Skin of body (tissue), 1 donor: ENCODE measurements at regions not wholly inside any gene's neighbourhood (a gene's known extent, or its start where the extent isn't known, plus 50 kb on each side); places are given as distances from the start of the nearest gene placed in this dataset.
"Not testable (repeated sequence)": the region's sequence is repeated elsewhere in the genome, so short reads cannot be mapped to it uniquely, and the experiment has no call there.

Experiments used
- DNase-seq: peaks from one replicate; lab custom pipeline; 2025; lab: John Stamatoyannopoulos, UW

DNA sequence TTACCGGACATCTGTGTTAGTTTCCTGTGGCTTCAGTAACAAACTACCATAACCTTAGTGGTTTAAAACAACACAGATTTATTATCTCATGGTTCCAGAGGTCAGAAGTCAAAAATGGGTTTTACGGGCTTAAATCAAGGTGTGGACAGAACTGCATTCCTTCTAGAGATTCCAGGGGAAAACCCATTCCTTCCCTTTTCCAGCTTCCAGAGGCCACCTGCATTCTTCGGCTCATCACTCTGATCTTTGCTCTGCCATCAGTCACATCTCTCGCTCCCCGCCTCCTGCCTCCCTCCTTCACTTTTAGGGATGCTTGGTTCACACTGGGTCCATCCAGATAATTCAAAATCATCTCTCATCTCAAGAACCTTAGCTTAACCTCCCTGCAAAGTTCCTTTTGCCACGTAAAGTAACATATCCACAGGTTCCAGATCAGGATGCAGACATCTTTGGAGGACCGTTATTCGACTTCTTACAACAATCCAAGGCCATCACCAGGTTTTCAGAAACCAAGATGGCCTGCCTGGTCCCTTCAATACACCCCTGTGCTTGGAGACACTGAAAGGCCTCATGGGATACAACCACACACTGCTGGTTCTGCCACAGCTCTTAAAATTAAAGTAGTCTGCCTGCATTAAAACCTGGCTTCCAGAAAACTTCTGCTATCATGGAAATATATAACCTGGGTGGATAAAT lies 225.9 kb upstream of the MYO3A start:
- DNase-seq = no peak

GRCh38 chr10:25713894-25714240 lies 220.2 kb upstream of the MYO3A start:
- DNase-seq = no peak

GRCh38 chr10:25724241-25724640 lies 209.8 kb upstream of the MYO3A start:
- DNase-seq = no peak

DNA sequence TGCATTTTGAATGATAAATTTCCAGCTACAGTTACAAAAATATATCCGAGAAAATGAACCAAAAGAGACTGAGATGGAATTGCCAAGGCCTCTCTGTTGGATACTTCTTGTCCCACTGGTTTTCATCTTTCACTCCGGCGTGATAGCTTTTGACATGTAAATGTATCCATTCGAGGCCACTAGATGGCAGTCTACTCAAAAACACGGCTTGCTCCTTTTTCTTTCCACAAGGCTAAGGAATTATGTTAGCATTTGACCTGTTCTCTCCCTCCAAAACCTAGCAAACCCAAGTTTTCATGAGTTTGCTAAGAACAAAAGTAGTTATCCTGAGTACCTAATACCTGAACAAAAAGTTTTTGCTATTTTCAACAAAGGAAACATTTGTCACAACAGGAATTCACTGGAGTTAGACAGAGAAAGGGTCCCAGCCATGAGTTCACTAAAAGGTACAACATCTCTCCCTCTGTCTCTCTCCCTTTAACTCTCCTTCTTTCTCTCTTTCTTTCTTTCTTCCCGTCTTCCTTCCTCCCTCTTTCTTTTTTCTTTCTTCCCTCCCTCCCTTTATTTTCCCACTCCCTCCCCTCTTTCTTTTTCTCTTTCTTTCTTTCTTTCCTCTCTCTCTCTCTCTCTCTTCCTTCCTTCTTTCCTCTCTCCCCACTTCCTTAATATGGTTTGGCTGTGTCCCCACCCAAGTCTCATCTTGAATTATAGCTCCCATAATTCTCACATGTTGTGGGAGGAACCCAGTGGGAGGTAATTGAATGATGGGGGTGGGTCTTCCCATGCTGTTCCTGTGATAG lies 207.9 kb upstream of the MYO3A start:
- DNase-seq = no peak

DNA sequence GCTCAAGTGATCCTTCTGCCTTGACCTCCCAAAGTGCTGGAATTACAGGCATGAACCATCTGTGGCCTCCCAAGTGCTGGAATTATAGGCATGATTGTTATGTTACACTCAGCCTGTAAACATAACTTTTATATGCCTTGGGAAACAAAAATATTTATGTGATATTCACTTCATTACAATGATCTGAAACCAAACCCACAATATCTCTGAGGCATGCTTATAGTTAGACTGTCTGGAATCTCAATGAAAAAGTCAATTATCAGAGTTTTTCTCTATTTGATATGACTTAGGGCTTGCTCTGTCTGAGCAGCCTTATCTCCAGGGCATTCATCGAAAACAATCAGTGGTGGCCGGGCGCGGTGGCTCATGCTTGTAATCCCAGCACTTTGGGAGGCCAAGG lies 195.3 kb upstream of the MYO3A start:
- no peak for DNase-seq

DNA sequence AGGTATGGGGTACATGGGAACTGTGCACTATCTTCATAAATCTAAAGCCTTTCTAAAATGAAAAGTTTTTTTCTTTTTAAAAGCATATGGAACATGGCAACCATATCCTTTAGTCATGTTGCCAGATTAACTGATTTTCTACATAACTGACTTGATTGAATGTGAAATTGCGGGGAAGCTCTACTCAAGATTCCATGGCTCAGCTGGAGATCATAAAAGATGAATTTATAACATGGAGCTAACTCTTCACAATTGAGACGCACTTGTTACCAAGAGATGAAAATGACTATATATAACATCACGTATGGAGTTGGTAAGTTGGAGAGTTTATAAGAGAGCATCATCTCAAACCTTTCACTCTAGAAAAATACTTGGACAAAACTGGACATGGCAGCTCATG lies 190.2 kb upstream of the MYO3A start:
- no peak for DNase-seq

DNA sequence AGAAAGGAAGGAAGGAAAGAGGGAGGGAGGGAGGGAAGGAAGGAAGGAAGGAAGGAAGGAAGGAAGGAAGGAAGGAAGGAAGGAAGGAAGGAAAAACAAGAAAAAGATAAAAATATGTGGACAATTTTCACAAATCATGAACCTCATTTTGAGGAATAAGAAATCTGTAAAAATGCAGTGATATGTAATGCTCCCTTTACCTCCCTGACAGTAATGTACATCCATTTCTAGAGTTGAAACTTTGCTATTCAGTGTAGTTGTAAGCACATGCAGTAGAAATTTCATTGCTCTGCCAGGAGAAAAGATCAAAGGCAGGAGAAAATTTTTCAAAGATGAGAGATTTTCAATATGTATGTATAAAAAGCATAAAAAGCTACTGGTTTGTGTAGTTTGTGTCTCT lies 189.5 kb upstream of the MYO3A start:
- no peak for DNase-seq

DNA sequence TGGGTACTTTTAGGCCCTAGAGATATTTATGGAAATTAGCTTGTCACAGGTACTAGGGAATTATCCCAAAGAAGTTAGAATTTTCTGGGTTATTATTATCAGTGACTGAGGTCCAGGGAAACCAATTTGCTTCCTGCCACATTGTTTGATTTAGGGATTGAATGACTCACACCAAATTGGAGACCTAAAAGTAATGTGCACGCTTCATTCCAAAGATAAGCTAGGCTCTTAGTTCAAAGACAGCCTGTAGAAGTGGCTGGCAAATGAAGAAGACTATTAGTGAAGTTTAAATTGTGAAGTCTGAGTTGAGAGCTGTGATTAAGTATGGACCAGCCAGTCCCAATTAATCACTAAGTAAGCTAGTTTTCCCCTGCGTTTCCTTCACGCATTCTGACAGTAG lies 188.1 kb upstream of the MYO3A start:
- no peak for DNase-seq

GRCh38 chr10:25747084-25747483 lies 186.9 kb upstream of the MYO3A start:
- DNase-seq = no peak

GRCh38 chr10:25748509-25748908 lies 185.5 kb upstream of the MYO3A start:
- no peak for DNase-seq

GRCh38 chr10:25753776-25754175 lies 180.3 kb upstream of the MYO3A start:
- DNase-seq = no peak

GRCh38 chr10:25755874-25756273 lies 178.2 kb upstream of the MYO3A start:
- not testable (repeated sequence) for DNase-seq

- DNase-seq = no peak
These were observed 177.2 kb upstream of the MYO3A start for GRCh38 chr10:25756784-25757183.

GRCh38 chr10:25758041-25758457 lies 176.0 kb upstream of the MYO3A start:
- DNase-seq = peak; percentile 6

- DNase-seq = no peak
These were observed 175.5 kb upstream of the MYO3A start for GRCh38 chr10:25758511-25758910.

- no peak for DNase-seq
These were observed 172.1 kb upstream of the MYO3A start for GRCh38 chr10:25761937-25762336.

GRCh38 chr10:25766213-25766612 lies 167.8 kb upstream of the MYO3A start:
- no peak for DNase-seq

- no peak for DNase-seq
These were observed 167.3 kb upstream of the MYO3A start for GRCh38 chr10:25766687-25767221.

GRCh38 chr10:25768167-25768566 lies 165.9 kb upstream of the MYO3A start:
- DNase-seq = no peak

- no peak for DNase-seq
These were observed 155.4 kb upstream of the MYO3A start for GRCh38 chr10:25778646-25779045.

DNA sequence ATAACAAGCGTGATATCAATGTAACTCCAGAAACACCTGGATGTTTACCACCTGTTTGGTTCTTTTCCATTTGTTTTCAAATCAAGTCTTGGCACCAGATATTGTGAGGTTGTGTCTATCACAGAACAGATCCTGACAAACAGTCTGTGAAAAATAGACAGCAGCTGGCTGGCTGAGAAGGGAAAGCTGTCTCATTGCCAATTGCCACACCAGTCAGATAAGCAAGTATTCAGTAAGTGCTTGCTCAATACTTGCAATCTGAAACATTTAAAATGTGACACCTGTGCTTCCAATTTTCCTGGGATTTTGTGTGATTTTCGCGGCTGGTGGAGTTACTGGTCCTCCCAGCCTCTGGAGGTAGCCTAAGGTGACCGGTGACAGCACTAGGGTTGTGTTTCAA lies 147.9 kb upstream of the MYO3A start:
- DNase-seq = no peak

DNA sequence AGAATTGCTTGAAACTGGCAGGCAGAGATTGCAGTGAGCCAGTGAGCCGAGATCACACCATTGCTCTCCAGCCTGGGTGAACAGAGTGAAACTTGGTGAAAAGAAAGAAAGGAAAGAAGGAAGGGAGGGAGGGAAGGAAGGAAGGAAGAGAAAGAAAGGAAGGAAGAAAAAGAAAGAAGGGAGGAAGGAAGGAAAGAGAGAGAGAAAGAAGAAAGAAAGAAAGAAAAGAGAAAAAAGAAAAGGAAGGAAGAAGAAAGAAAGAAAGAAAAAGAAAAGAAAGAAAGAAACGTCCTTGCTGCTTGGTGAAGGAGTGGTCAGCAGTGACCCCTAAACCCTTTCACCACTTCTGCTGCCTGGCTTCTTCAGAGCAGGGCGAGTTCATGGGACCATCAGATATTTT lies 147.1 kb upstream of the MYO3A start:
- DNase-seq = no peak

DNA sequence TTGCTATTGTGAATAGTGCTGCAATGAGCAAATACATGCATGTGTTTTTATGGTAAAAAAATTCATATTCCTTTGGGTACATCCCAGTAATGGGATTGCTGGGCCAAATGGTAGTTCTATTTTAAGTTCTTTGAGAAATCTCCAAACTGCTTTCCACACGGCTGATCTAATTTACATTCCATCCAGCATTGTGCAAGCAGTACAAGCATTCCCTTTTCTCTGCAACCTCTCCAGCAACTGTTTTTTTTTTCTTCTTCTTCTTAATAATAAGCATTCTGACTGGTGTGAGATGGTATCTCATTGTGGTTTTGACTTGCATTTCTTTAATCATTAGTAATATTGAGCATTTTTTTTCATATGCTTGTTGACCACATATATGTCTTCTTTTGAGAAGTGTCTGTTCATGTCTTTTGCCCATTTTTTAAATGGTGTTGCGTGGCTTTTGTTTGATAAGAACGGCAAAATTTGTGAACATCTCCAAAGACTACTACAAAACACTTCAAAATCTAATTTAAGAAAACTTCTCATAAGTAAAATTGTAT lies 136.1 kb upstream of the MYO3A start:
- DNase-seq = no peak
